SK-N-MC (cell line): ENCODE measurements at regions not wholly inside any gene's neighbourhood (a gene's known extent, or its start where the extent isn't known, plus 50 kb on each side); places are given as distances from the start of the nearest gene placed in this dataset.

ENCODE experiments used
- DNase-seq: peaks from one replicate; pipeline ENCODE4 v3.0.0-alpha.2; 2011; ENCODE audit warnings: low read depth, low spot score
- H3K27ac ChIP-seq: fragments of 200-600 bp; sonication (generic); 2 replicates; pipeline ENCODE4 v1.5.1; 2016; ENCODE audit warnings: mixed run types
- H3K36me3 ChIP-seq: fragments of 200-600 bp; sonication (generic); 2 replicates; pipeline ENCODE4 v1.6.1; 2017; ENCODE audit warnings: antibody characterized with exemption, low read length, mixed read lengths; ENCODE audit not compliant: insufficient read depth
- H3K4me3 ChIP-seq: fragments of 200-600 bp; sonication (generic); 2 replicates; pipeline ENCODE4 v1.5.1; 2016
- H3K9ac ChIP-seq: fragments of 200-600 bp; sonication (generic); 2 replicates; pipeline ENCODE4 v1.8.0; 2017; ENCODE audit warnings: mixed run types, mixed read lengths; ENCODE audit not compliant: insufficient read length
- H3K9me3 ChIP-seq: fragments of 200-600 bp; sonication (generic); 2 replicates; pipeline ENCODE4 v1.6.1; 2017; ENCODE audit warnings: low read depth, mild to moderate bottlenecking, antibody characterized with exemption, low read length, moderate library complexity, mixed read lengths
- EZH2 ChIP-seq: fragments of 200-600 bp; sonication (generic); IDR thresholded peaks from one replicate; pipeline ENCODE4 v1.6.1; 2017; ENCODE audit warnings: antibody characterized with exemption
- FOXP2 ChIP-seq: optimal IDR thresholded peaks from 2 replicates; pipeline ENCODE3; 2011; ENCODE audit warnings: mild to moderate bottlenecking, moderate library complexity; ENCODE audit not compliant: insufficient read depth; ENCODE audit errors: extremely low read length, control extremely low read depth
- POLR2AphosphoS5 ChIP-seq: IDR thresholded peaks from 2 replicates; pipeline ENCODE4 v1.6.1; 2012; ENCODE audit warnings: mild to moderate bottlenecking, low read depth, low read length, borderline replicate concordance

GRCh38 chr1:201714542-201715329 lies 114.2 kb upstream of the IPO9 start:
- Histone ChIP-seq H3K9ac (no peak overlapping the region), H3K9me3 (no peaks in the 10 kb centered on the region), H3K27ac (no peak overlapping the region), H3K4me3 (no peak overlapping the region), H3K36me3 (peaks cover 44% of the 10 kb centered on the region)
- no peak for TF ChIP-seq FOXP2
- TF ChIP-seq POLR2AphosphoS5 = no peak
- no peak for TF ChIP-seq EZH2
- DNase-seq = no peak

- H3K4me3 ChIP-seq = no peak overlapping the region
- no peak for TF ChIP-seq FOXP2
- TF ChIP-seq EZH2 = no peak
- no peak for TF ChIP-seq POLR2AphosphoS5
Observed at GRCh38 chr1:201715351-201715750, 113.6 kb upstream of the IPO9 start.

GRCh38 chr1:201715801-201716741 lies 112.9 kb upstream of the IPO9 start:
- peaks cover 44% of the 10 kb centered on the region for H3K36me3 ChIP-seq
- H3K9me3 ChIP-seq = no peaks in the 10 kb centered on the region
- TF ChIP-seq EZH2 (no peak), FOXP2 (no peak), POLR2AphosphoS5 (no peak)
- H3K4me3 ChIP-seq = no peak overlapping the region
- H3K9ac ChIP-seq = no peak overlapping the region
- no peak overlapping the region for H3K27ac ChIP-seq
- DNase-seq = no peak

More at GRCh38 chr1:201715351-201715750, 113.6 kb upstream of the IPO9 start:
- Histone ChIP-seq H3K9ac (no peak overlapping the region), H3K27ac (no peak overlapping the region), H3K36me3 (peaks cover 44% of the 10 kb centered on the region), H3K9me3 (no peaks in the 10 kb centered on the region)
- no peak for DNase-seq

- no peak overlapping the region for H3K9ac ChIP-seq
- DNase-seq = no peak
- no peaks in the 10 kb centered on the region for H3K9me3 ChIP-seq
- no peak overlapping the region for H3K27ac ChIP-seq
- H3K36me3 ChIP-seq = peaks cover 44% of the 10 kb centered on the region
- TF ChIP-seq FOXP2 = no peak
- H3K4me3 ChIP-seq = no peak overlapping the region
Observed at GRCh38 chr1:201716742-201717135, 112.2 kb upstream of the IPO9 start.

GRCh38 chr1:201717286-201717685 lies 111.7 kb upstream of the IPO9 start:
- TF ChIP-seq EZH2 (no peak), POLR2AphosphoS5 (no peak), FOXP2 (no peak)
- DNase-seq = no peak

GRCh38 chr1:201718346-201719202 lies 110.4 kb upstream of the IPO9 start:
- Histone ChIP-seq H3K9ac (no peak overlapping the region), H3K9me3 (no peaks in the 10 kb centered on the region), H3K36me3 (peaks cover 33% of the 10 kb centered on the region), H3K27ac (no peak overlapping the region), H3K4me3 (no peak overlapping the region)
- no peak for DNase-seq
- TF ChIP-seq POLR2AphosphoS5 = no peak
- TF ChIP-seq EZH2 = no peak
- TF ChIP-seq FOXP2 = no peak

More at GRCh38 chr1:201717286-201717685, 111.7 kb upstream of the IPO9 start:
- H3K4me3 ChIP-seq = no peak overlapping the region
- H3K27ac ChIP-seq = no peak overlapping the region
- no peaks in the 10 kb centered on the region for H3K9me3 ChIP-seq
- H3K9ac ChIP-seq = no peak overlapping the region
- peaks cover 44% of the 10 kb centered on the region for H3K36me3 ChIP-seq

GRCh38 chr1:201719812-201720521 lies 109.0 kb upstream of the IPO9 start:
- no peak for DNase-seq
- no peak for TF ChIP-seq POLR2AphosphoS5
- peaks cover 26% of the 10 kb centered on the region for H3K36me3 ChIP-seq
- no peak overlapping the region for H3K4me3 ChIP-seq
- H3K9ac ChIP-seq = no peak overlapping the region
- H3K9me3 ChIP-seq = no peaks in the 10 kb centered on the region
- H3K27ac ChIP-seq = no peak overlapping the region

GRCh38 chr1:201720522-201720844 lies 108.5 kb upstream of the IPO9 start:
- TF ChIP-seq EZH2 = no peak
- TF ChIP-seq FOXP2 = no peak
- no peak for TF ChIP-seq POLR2AphosphoS5
- no peak overlapping the region for H3K27ac ChIP-seq
- H3K9me3 ChIP-seq = no peaks in the 10 kb centered on the region
- H3K9ac ChIP-seq = no peak overlapping the region
- H3K4me3 ChIP-seq = no peak overlapping the region
- peaks cover 24% of the 10 kb centered on the region for H3K36me3 ChIP-seq
- no peak for DNase-seq
